Ovary (tissue), 7 donors: ENCODE measurements at regions not wholly inside any gene's neighbourhood (a gene's known extent, or its start where the extent isn't known, plus 50 kb on each side); places are given as distances from the start of the nearest gene placed in this dataset.

Source experiments
- DNase-seq, 5 donors: peaks; one replicate each; pipeline ENCODE4 v3.0.0-alpha.2; 2019 to 2020
- H3K27ac ChIP-seq, 2 donors: fragments of 200-600 bp; one replicate each; pipeline versions ENCODE4 v1.5.1 to v1.8.0; 2019 to 2022
- H3K27me3 ChIP-seq: fragments of 200-600 bp; one replicate; pipeline ENCODE4 v1.8.0; 2022
- H3K36me3 ChIP-seq: fragments of 200-600 bp; sonication (generic); one replicate; pipeline ENCODE4 v1.5.1; 2019
- H3K4me1 ChIP-seq: one replicate; pipeline ENCODE4 v1.8.1; 2013; ENCODE audit warnings: mild to moderate bottlenecking, moderate library complexity; ENCODE audit not compliant: insufficient read depth
- H3K4me3 ChIP-seq: fragments of 200-600 bp; sonication (generic); one replicate; pipeline ENCODE4 v1.5.1; 2017
- H3K9me3 ChIP-seq, 2 donors: fragments of 200-600 bp in 1 of 2; sonication (generic) in 1 of 2; one replicate each; pipeline versions ENCODE4 v1.5.1 to v1.8.1; 2013 to 2019; ENCODE audit warnings: mild to moderate bottlenecking in 1 of 2, moderate library complexity in 1 of 2
- CTCF ChIP-seq, 3 donors: fragments of 450-650 bp in 2 of 3; fragments of 200-600 bp in 1 of 3; IDR thresholded peaks; one replicate each; pipeline versions ENCODE4 v1.5.1 to v1.8.0; 2016 to 2022; ENCODE audit warnings: antibody characterized with exemption in 3 of 3, mild to moderate bottlenecking in 1 of 3
- EP300 ChIP-seq: sonication (generic); formaldehyde crosslinking; IDR thresholded peaks from one replicate; pipeline ENCODE4 v1.6.1; 2017; ENCODE audit warnings: antibody characterized with exemption
- POLR2A ChIP-seq: fragments of 450-650 bp; IDR thresholded peaks from one replicate; pipeline ENCODE4 v1.6.1; 2017; ENCODE audit warnings: antibody characterized with exemption, mild to moderate bottlenecking, moderate library complexity
- WGBS, 3 donors: extraction: QIAGEN DNeasy Blood & Tissue Kit in 1 of 3; methylation state at CpG; one replicate each; pipeline versions ENCODE4 v1.1.5 to v1.1.7; 2013 to 2017; 5-methylcytosine and 5-hydroxymethylcytosine counted together
- intact Hi-C, 4 donors: fragments of 100-400 bp; cut with DNase I; formaldehyde crosslinking; loops; one replicate each; pipeline versions ENCODE4 v1.11.0 to v1.15.1; 2022 to 2023
- donor health status: DM: no; HTN: no; CAD: no; lungs with moderate emphysema.
- donor health status: DM: no; HTN: no; CAD: no.
- donor health status: Bipolar disorder and iron deficiency.
- donor health status: DM: no; HTN: no; CAD: no.
- donor health status: DM: yes; HTN: yes; CAD: no.

- WGBS, 3 donors: 73 to 76% (median 75%) methylated on average over 7 of the region's 7 CpGs
Measured at GRCh38 chr4:41414412-41414779, 123.6 kb upstream of the LIMCH1 start.

GRCh38 chr4:41418444-41418843, 119.5 kb upstream of the LIMCH1 start:
- DNase-seq: peak in 4 of 5 donors; percentile 20 to 50 (median 36)
- Histone ChIP-seq H3K27ac (no peak overlapping the region), H3K4me1 (peaks cover 3% of the 10 kb centered on the region), H3K36me3 (no peaks in the 10 kb centered on the region), H3K27me3 (no peaks in the 10 kb centered on the region), H3K9me3 (no peaks in the 10 kb centered on the region), H3K4me3 (no peak overlapping the region)
- intact Hi-C loops: no loop called here
- WGBS, 3 donors: 9 to 20% (median 13%) methylated on average over 8 of the region's 8 CpGs
- TF ChIP-seq POLR2A: no peak
- TF ChIP-seq EP300: no peak
- no peak for TF ChIP-seq CTCF (IDR thresholded peaks at IDR 0.05)

More at GRCh38 chr4:41414412-41414779, 123.6 kb upstream of the LIMCH1 start:
- intact Hi-C loops: no loop called here
- Histone ChIP-seq H3K9me3 (no peaks in the 10 kb centered on the region), H3K4me3 (no peak overlapping the region), H3K27ac (no peak overlapping the region), H3K4me1 (peaks cover 4% of the 10 kb centered on the region), H3K36me3 (no peaks in the 10 kb centered on the region), H3K27me3 (no peaks in the 10 kb centered on the region)
- TF ChIP-seq CTCF (IDR thresholded peaks at IDR 0.05): no peak
- no peak for TF ChIP-seq POLR2A
- TF ChIP-seq EP300: no peak
- DNase-seq: no peak

GRCh38 chr4:41420541-41420940, 117.4 kb upstream of the LIMCH1 start:
- no peak overlapping the region for H3K27ac ChIP-seq
- peaks cover 3% of the 10 kb centered on the region for H3K4me1 ChIP-seq
- TF ChIP-seq EP300: no peak
- no peak for TF ChIP-seq POLR2A
- TF ChIP-seq CTCF (IDR thresholded peaks at IDR 0.05): no peak
- H3K27me3 ChIP-seq: no peaks in the 10 kb centered on the region
- intact Hi-C loops: no loop called here
- H3K9me3 ChIP-seq: no peaks in the 10 kb centered on the region
- DNase-seq: no peak
- 81% methylated on average over 6 of the region's 6 CpGs for WGBS, 3 donors
- no peak overlapping the region for H3K4me3 ChIP-seq
- no peaks in the 10 kb centered on the region for H3K36me3 ChIP-seq

GRCh38 chr4:41423117-41423516, 114.8 kb upstream of the LIMCH1 start:
- intact Hi-C loops: no loop called here
- 93 to 96% (median 95%) methylated on average over 3 of the region's 3 CpGs for WGBS, 3 donors
- Histone ChIP-seq H3K9me3 (no peaks in the 10 kb centered on the region), H3K27ac (no peak overlapping the region), H3K4me3 (no peak overlapping the region), H3K36me3 (no peaks in the 10 kb centered on the region), H3K27me3 (no peaks in the 10 kb centered on the region), H3K4me1 (peaks cover 3% of the 10 kb centered on the region)
- TF ChIP-seq EP300 (no peak), POLR2A (no peak)
- DNase-seq: no peak

GRCh38 chr4:41424522-41424921, 113.4 kb upstream of the LIMCH1 start:
- Histone ChIP-seq H3K4me3 (no peak overlapping the region), H3K4me1 (no peaks in the 10 kb centered on the region), H3K36me3 (no peaks in the 10 kb centered on the region), H3K27ac (no peak overlapping the region), H3K27me3 (no peaks in the 10 kb centered on the region), H3K9me3 (no peaks in the 10 kb centered on the region)
- no peak for TF ChIP-seq POLR2A
- no peak for TF ChIP-seq EP300
- no peak for TF ChIP-seq CTCF (IDR thresholded peaks at IDR 0.05)
- intact Hi-C loops: no loop called here
- DNase-seq: no peak
